Endothelial cell of umbilical vein (primary cell): ENCODE measurements at regions not wholly inside any gene's neighbourhood (a gene's known extent, or its start where the extent isn't known, plus 50 kb on each side); places are given as distances from the start of the nearest gene placed in this dataset.
"Not testable (repeated sequence)": the region's sequence is repeated elsewhere in the genome, so short reads cannot be mapped to it uniquely, and the experiment has no call there.

Source experiments
- BruUV-seq: library from RNA; stranded (reverse); fragments of 400-500 nt; replicated peaks from 2 replicates; lab custom pipeline; 2021; lab: Mats Ljungman, UMichigan
- CTCF ChIA-PET: fragments of 300-600, 350-600 bp; sonication (Branson Sonifier 250); formaldehyde crosslinking; loops from one replicate; lab custom pipeline; 2021; ENCODE audit warnings: antibody characterized with exemption, inconsistent platforms; lab: Charles Lee
- POLR2A ChIA-PET: fragments of 300-600, 350-600 bp; sonication (Branson Sonifier 250); formaldehyde crosslinking; loops from one replicate; lab custom pipeline; 2021; ENCODE audit warnings: antibody characterized with exemption, inconsistent platforms; lab: Charles Lee
- DNase-seq: peaks from one replicate; pipeline ENCODE4 v3.0.0-alpha.2; 2011; ENCODE audit warnings: low read depth, low spot score
- FAIRE-seq: peaks from 2 replicates; lab custom pipeline; 2011; peaks lifted over from hg19 to GRCh38; lab: Jason Lieb, UNC
- H2AFZ ChIP-seq: 2 replicates; pipeline ENCODE4 v1.6.0; 2012; ENCODE audit warnings: low read depth, low read length, control low read depth, inconsistent platforms
- H3K27ac ChIP-seq: 2 replicates; pipeline ENCODE4 v1.5.1; 2011; ENCODE audit warnings: low read depth, mild to moderate bottlenecking, control low read depth, low read length, moderate library complexity; ENCODE audit not compliant: insufficient read depth
- H3K27me3 ChIP-seq, 2 experiments: 2 replicates each; pipeline versions ENCODE4 v1.6.0 to v1.6.1; 2011; ENCODE audit warnings: low read length in 2 of 2, mixed read lengths in 1 of 2; ENCODE audit not compliant: control insufficient read depth in 2 of 2, insufficient read depth in 2 of 2
- H3K36me3 ChIP-seq, 2 experiments: 2 replicates in 1 of 2; 3 replicates in 1 of 2; pipeline ENCODE4 v1.5.1; 2011; ENCODE audit warnings: low read length in 2 of 2, mild to moderate bottlenecking in 1 of 2, moderate library complexity in 1 of 2; ENCODE audit not compliant: control insufficient read depth in 2 of 2, insufficient read depth in 2 of 2; ENCODE audit errors: extremely low read depth in 1 of 2
- H3K4me1 ChIP-seq: 3 replicates; pipeline ENCODE4 v1.5.1; 2011; ENCODE audit warnings: mild to moderate bottlenecking, low read length; ENCODE audit not compliant: control insufficient read depth, insufficient read depth; ENCODE audit errors: extremely low read depth
- H3K4me2 ChIP-seq: 2 replicates; pipeline ENCODE4 v1.6.1; 2011; ENCODE audit warnings: low read length, control low read depth, mixed read lengths; ENCODE audit not compliant: insufficient read depth
- H3K4me3 ChIP-seq, 3 experiments: fragments of 200-600 bp in 1 of 3; sonication (generic), shearing (Covaris generic) in 1 of 3; replicated peaks in 1 of 3; 2 replicates each; pipeline ENCODE4 v1.5.1; 2011 to 2016; ENCODE audit warnings: control low read depth in 3 of 3, low read length in 3 of 3, mild to moderate bottlenecking in 2 of 3, inconsistent platforms in 1 of 3, low read depth in 1 of 3, moderate library complexity in 1 of 3; ENCODE audit not compliant: insufficient read depth in 1 of 3
- H3K79me2 ChIP-seq: 2 replicates; pipeline ENCODE4 v1.6.0; 2012; ENCODE audit warnings: low read length, inconsistent platforms; ENCODE audit not compliant: control insufficient read depth, insufficient read depth
- H3K9ac ChIP-seq: replicated peaks from 2 replicates; pipeline ENCODE3; 2011; ENCODE audit warnings: low read length, control low read depth; ENCODE audit not compliant: insufficient read depth; ENCODE audit errors: extremely low read depth
- H3K9me1 ChIP-seq: replicated peaks from 3 replicates; pipeline ENCODE4 v1.6.0; 2011; ENCODE audit warnings: mild to moderate bottlenecking, low read length; ENCODE audit not compliant: control insufficient read depth, insufficient read depth; ENCODE audit errors: extremely low read depth
- H3K9me3 ChIP-seq: replicated peaks from 2 replicates; pipeline ENCODE4 v1.5.1; 2012; ENCODE audit warnings: low read length, inconsistent platforms; ENCODE audit not compliant: control insufficient read depth, insufficient read depth
- H4K20me1 ChIP-seq: replicated peaks from 2 replicates; pipeline ENCODE3; 2011; ENCODE audit warnings: mild to moderate bottlenecking, low read length; ENCODE audit not compliant: control insufficient read depth, insufficient read depth; ENCODE audit errors: extremely low read depth
- EZH2 ChIP-seq: IDR thresholded peaks from 2 replicates; pipeline ENCODE4 v1.6.1; 2012; ENCODE audit warnings: borderline replicate concordance, low read depth, mild to moderate bottlenecking, moderate library complexity, low read length, inconsistent platforms; ENCODE audit not compliant: severe bottlenecking
- FOS ChIP-seq: IDR thresholded peaks from 2 replicates; pipeline ENCODE4 v1.6.1; 2011; ENCODE audit warnings: mild to moderate bottlenecking, low read length, moderate library complexity, borderline replicate concordance; ENCODE audit not compliant: insufficient read depth
- GATA2 ChIP-seq: IDR thresholded peaks from 2 replicates; pipeline ENCODE4 v1.7.0; 2011; ENCODE audit warnings: low read depth, mild to moderate bottlenecking, moderate library complexity, mixed read lengths, low read length; ENCODE audit not compliant: insufficient read length, insufficient read depth
- JUN ChIP-seq: IDR thresholded peaks from 2 replicates; pipeline ENCODE4 v1.6.1; 2011; ENCODE audit warnings: borderline replicate concordance, low read depth; ENCODE audit not compliant: insufficient read length, insufficient read depth
- MYC ChIP-seq: IDR thresholded peaks from one replicate; pipeline ENCODE4 v1.6.1; 2011; ENCODE audit warnings: mild to moderate bottlenecking, low read depth, low read length
- POLR2A ChIP-seq: IDR thresholded peaks from 2 replicates; pipeline ENCODE4 v1.6.1; 2012; ENCODE audit warnings: low read depth, mild to moderate bottlenecking, control low read depth, low read length
- POLR2AphosphoS5 ChIP-seq: IDR thresholded peaks from 2 replicates; pipeline ENCODE4 v1.6.1; 2012; ENCODE audit warnings: low read depth, mild to moderate bottlenecking, control low read depth, low read length, moderate library complexity; ENCODE audit not compliant: insufficient read depth
- dilution Hi-C: fragments of 300-500 bp; cut with MboI; formaldehyde crosslinking; loops from one replicate; pipeline ENCODE4 v1.15.0; 2019; ENCODE audit warnings: low sequenced_read_pairs; ENCODE audit not compliant: extremely low pct_ligation_motif_present
- intact Hi-C: fragments of 100-400 bp; cut with micrococcal nuclease; formaldehyde crosslinking; loops from one replicate; pipeline ENCODE4 v1.10.0; 2022
- TF ChIP-seq, protein P1 (sequence below): IDR thresholded peaks from 2 replicates; pipeline ENCODE4 v1.6.1; 2011; ENCODE audit not compliant: insufficient read depth, insufficient read length
- TF ChIP-seq, protein P2 (sequence below), 2 donors: IDR thresholded peaks; 1 replicate in 1 of 2; 2 replicates in 1 of 2; pipeline ENCODE4 v1.5.1; 2011; ENCODE audit warnings: low read length in 2 of 2, mild to moderate bottlenecking in 2 of 2, moderate library complexity in 2 of 2, control low read depth in 1 of 2, inconsistent platforms in 1 of 2, low read depth in 1 of 2; ENCODE audit not compliant: insufficient read depth in 1 of 2; ENCODE audit errors: extremely low read depth in 1 of 2

DNA sequence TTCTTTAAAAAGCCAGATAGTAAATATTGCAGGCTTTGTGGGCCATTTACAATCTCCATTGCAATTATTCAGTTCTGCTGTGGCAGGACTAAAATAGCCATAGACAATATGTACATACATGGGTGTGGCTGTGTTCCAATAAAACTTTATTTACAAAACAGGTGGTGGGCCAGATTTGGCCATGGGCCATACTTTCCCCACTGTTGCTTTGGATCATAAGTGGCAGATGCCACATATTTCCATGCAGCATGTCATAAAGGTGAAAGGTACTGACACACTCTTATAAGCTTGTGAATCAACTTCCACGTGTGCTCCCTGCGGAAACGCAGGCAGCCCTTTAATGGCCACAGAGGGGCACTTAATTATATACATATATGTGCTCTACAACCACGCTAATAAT lies 244.4 kb upstream of the FOXN3 start:
- Histone ChIP-seq H4K20me1 (no peaks in the 10 kb centered on the region), H3K9ac (no peak overlapping the region), H3K27me3 (no peaks in the 10 kb centered on the region), H3K9me1 (no peaks in the 10 kb centered on the region), H3K4me1 (no peaks in the 10 kb centered on the region), H3K36me3 (no peaks in the 10 kb centered on the region), H3K79me2 (no peaks in the 10 kb centered on the region), H2AFZ (no peak overlapping the region), H3K27ac (no peak overlapping the region), H3K4me3 (no peak overlapping the region), H3K4me2 (no peak overlapping the region), H3K9me3 (no peaks in the 10 kb centered on the region)
- DNase-seq: no peak
- ChIA-PET CTCF (no interaction called here), POLR2A (no interaction called here)
- TF ChIP-seq POLR2AphosphoS5 (no peak), EZH2 (no peak), POLR2A (no peak), MYC (no peak), FOS (no peak), GATA2 (no peak), JUN (no peak)
- TF ChIP-seq, protein P1, sequence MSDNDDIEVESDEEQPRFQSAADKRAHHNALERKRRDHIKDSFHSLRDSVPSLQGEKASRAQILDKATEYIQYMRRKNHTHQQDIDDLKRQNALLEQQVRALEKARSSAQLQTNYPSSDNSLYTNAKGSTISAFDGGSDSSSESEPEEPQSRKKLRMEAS: no peak
- TF ChIP-seq, protein P2, sequence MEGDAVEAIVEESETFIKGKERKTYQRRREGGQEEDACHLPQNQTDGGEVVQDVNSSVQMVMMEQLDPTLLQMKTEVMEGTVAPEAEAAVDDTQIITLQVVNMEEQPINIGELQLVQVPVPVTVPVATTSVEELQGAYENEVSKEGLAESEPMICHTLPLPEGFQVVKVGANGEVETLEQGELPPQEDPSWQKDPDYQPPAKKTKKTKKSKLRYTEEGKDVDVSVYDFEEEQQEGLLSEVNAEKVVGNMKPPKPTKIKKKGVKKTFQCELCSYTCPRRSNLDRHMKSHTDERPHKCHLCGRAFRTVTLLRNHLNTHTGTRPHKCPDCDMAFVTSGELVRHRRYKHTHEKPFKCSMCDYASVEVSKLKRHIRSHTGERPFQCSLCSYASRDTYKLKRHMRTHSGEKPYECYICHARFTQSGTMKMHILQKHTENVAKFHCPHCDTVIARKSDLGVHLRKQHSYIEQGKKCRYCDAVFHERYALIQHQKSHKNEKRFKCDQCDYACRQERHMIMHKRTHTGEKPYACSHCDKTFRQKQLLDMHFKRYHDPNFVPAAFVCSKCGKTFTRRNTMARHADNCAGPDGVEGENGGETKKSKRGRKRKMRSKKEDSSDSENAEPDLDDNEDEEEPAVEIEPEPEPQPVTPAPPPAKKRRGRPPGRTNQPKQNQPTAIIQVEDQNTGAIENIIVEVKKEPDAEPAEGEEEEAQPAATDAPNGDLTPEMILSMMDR (IDR thresholded peaks at IDR 0.05; ENCODE audit: extremely low read depth in 1 of 2, insufficient read depth in 1 of 2, low read depth in 1 of 2, low read length in 2 of 2): no peak
- no peak for FAIRE-seq
- dilution Hi-C loops: no loop called here
- intact Hi-C loops: no loop called here
- BruUV-seq: no TSS peak

DNA sequence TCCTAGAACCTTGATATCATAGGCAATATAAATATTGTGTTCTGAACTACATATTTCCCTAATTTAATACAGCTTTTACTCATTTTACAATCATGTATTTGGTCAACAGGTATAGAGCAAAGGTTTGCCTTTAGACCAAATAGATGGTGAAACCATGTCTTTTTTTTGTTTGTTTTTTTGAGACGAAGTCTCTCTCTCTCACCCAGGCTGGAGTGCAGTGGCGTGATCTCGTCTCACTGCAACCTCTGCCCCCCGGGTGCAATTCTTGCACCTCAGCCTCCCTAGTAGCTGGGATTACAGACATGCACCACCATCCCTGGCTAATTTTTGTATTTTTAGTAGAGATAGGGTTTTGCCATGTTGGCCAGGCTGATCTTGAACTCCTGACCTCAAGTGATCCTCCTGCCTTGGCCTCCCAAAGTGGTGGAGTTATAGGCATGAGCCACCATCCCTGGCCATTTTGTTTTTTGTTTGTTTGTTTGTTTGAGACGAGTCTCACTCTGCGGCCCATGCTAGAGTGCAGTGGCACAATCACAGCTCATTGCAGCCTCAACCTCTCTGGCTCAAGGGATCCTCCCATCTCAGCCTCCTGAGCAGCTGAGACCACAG lies 243.7 kb upstream of the FOXN3 start:
- H3K36me3 ChIP-seq, H3K4me1 ChIP-seq, H4K20me1 ChIP-seq, H3K9me1 ChIP-seq, DNase-seq, FAIRE-seq, BruUV-seq, H3K27ac ChIP-seq, H3K4me2 ChIP-seq, intact Hi-C loops, H3K4me3 ChIP-seq, H3K9ac ChIP-seq, H3K9me3 ChIP-seq, H3K79me2 ChIP-seq, POLR2A ChIA-PET, H3K27me3 ChIP-seq, dilution Hi-C loops, H2AFZ ChIP-seq: not testable (repeated sequence)
- CTCF ChIA-PET: interaction anchor here (0.6 to 1.3 kb wide), 2 partner anchors 7 to 15 kb away, joined by 3 read pairs; no protein-coding TSS in a partner anchor
